ENCODE measurements at regions not wholly inside any gene's neighbourhood (a gene's known extent, or its start where the extent isn't known, plus 50 kb on each side); places are given as distances from the start of the nearest gene placed in this dataset.

DNA sequence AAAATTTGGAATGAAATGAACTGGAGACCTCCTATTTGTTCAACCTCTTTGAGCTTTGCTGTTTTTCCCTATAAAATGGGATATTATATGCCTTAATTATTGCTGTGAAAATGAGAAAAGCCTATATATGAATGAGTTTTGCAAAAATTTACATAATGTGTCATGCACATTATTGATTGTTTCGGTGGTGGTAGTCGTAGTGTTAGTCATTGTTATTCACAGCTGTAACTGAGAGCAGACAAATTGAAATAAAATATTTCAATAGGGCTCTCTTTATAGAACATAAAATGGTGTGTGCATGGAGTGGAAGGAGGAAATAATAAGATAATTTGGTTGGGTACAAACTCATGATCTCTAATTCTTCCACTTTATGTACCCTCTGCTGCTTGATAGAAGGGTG is 153.7 kb upstream of the GADL1 start:
- no peak for DNase-seq (ENCODE audit: low read depth, low spot score)

DNA sequence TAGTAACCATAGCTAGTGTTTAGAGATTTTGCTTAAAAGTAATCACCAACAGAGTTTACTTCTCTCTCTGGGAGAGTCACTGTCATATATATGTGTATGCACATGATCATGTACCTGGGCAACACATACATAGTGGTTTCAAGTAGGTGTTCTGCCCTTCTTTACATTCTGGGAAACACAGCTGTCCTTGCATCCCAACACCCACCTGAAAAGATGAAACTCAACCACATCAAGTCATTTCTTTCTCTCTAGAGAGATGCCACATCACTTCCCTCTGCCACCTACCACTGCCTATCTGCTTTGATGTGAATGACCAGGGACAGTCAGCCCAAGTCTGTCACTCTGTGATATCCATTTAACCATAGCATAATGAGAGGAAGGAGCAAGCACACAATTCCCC is 155.8 kb upstream of the GADL1 start:
- DNase-seq (ENCODE audit: low read depth, low spot score): no peak

- DNase-seq (ENCODE audit: low read depth, low spot score): no peak
Measured at GRCh38 chr3:31051226-31051625, 156.8 kb upstream of the GADL1 start.

GRCh38 chr3:31053299-31053698 is 158.8 kb upstream of the GADL1 start:
- DNase-seq (ENCODE audit: low read depth, low spot score): no peak

DNA sequence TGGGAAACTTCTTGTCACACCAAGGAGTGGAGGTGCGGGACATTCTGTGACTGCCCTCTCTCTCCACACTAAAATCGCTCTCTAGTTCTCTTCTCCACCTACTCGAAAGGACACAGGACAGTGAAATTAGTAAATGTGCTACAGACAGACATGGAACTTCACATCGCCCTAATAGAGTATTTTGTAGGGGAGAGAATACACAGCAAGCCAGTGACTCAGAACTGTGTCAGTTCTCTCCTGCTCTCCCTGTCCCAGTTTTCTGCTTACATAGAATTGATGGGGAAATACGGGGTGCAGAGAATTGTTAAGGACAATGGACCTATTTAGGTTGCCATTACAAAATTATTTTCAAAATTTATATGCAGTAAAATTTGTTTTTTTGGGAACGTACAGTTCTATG is 159.6 kb upstream of the GADL1 start:
- DNase-seq (ENCODE audit: low read depth, low spot score): no peak

- DNase-seq (ENCODE audit: low read depth, low spot score): no peak
Measured at GRCh38 chr3:31055757-31056156, 161.3 kb upstream of the GADL1 start.

DNA sequence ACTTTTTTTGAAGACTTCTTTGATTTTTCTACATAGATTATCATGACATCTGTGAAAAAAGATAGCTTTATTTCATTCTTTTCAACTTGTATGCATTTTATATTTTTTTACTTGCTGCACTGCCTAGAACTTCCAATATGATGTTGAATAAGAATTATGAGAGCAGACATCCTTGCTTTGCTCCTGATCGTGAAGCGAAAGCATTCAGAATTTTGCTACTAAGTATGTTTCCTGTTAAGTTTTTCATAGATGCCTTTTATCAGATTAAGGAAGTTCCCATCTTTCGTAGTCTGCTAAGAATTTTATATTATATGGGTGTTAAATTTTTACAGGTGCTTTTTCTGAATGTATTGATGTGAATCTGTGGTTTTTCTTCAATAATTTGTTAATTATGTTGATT is 163.4 kb upstream of the GADL1 start:
- DNase-seq (ENCODE audit: low read depth, low spot score): no peak

GRCh38 chr3:31064021-31064420 is 169.6 kb upstream of the GADL1 start:
- no peak for DNase-seq (ENCODE audit: low read depth, low spot score)

- DNase-seq (ENCODE audit: low read depth, low spot score): no peak
Measured at GRCh38 chr3:31065765-31066164, 171.3 kb upstream of the GADL1 start.

GRCh38 chr3:31067004-31067403 is 172.5 kb upstream of the GADL1 start:
- no peak for DNase-seq (ENCODE audit: low read depth, low spot score)

DNA sequence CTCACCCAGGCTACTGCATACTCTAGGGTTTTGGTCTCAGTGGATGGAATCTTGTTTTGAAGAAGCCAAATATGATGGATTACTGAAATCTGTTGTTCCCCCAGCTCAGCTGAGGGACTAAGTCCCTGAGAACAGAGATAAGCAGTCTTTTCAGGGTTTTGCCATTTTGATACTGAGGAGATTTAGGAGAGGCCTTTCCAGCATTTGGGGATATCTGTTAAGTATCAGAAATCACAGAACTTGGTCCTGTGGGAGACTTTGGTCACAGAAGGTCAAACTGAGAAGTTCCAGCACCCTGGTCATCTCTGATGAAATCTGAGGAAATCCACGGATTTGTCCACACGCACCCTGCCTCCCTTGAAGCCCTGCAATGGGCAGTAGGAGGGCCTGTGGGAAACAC is 181.0 kb upstream of the GADL1 start:
- DNase-seq (ENCODE audit: low read depth, low spot score): no peak

GRCh38 chr3:31075876-31076275 is 181.4 kb upstream of the GADL1 start:
- DNase-seq (ENCODE audit: low read depth, low spot score): no peak

DNA sequence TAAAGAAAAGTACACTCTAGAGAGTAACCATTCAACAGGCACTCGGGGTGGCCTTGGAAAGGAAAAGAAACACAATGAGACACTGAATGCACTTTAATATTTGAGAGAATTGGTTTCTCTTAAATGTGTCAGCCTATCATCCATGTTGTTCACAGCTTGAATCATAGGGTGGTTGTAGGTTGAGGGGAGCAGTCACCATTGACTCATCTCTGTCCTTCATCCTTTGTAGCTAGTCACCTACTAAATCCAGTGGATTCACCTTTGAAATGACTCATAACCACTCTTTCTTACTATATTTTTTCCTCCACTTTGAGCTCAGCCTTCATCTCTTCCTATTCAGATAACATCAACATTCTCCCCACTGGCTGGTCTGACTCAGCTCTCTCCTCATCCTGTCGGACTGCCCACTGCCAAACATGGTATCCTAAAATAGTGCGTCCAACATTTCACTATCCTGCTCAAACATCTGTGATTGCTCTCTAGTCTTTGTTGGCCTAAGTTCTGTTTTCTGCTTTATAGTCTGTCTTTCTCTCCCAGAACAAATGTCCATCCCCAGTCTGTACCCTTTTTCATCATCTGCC is 182.7 kb upstream of the GADL1 start:
- DNase-seq (ENCODE audit: low read depth, low spot score): no peak

- no peak for DNase-seq (ENCODE audit: low read depth, low spot score)
Measured at GRCh38 chr3:31077826-31078225, 183.4 kb upstream of the GADL1 start.

DNA sequence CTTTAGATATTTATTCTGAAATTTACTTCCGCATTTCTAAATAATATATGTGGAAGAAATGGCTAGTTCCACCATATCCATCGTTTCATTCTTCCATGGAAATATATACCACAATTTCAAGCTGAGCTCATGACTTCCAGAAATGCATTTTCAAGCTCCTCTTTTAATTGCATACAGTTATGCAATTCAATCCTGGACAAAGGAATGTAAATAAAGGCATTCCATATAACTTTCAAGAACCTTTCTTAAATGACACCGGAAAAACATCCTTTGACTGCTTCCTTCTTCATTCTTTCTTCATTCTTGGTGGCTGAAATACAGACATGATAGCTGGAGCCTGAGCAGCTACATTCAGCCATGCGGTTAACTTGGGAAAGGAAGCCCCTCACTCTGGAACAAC is 185.2 kb upstream of the GADL1 start:
- DNase-seq (ENCODE audit: low read depth, low spot score): no peak

DNA sequence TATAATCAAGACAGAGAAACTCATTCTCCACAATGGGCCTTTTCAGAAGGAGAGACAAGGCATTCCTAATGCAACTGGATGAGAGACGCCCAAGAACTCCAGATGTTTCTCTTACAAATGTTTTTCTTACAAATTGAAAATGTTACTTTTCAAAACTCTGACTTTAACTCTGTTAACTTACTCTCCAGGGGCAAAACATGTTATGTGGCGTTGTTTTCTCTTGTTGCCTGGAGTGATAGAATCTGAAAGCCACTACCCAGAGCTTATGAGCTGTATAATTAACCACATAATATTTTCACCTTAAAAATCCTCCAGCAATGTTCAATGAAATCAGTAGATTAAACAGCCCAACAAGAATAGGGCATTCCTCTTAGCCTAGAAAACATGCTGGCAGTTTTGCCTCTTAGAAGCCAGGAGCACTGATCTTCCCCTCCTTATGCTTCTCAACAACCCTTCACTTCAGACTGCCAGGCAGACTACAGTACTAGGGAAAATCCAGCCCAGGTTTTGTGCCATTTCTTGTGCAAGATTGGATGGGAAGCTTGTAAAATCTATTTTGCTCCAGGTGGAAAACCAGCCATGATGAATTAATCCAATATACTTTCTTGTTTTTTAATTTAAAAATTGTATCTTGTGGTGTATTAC is 186.7 kb upstream of the GADL1 start:
- DNase-seq (ENCODE audit: low read depth, low spot score): no peak

GRCh38 chr3:31086148-31086547 is 191.7 kb upstream of the GADL1 start:
- no peak for DNase-seq (ENCODE audit: low read depth, low spot score)

DNA sequence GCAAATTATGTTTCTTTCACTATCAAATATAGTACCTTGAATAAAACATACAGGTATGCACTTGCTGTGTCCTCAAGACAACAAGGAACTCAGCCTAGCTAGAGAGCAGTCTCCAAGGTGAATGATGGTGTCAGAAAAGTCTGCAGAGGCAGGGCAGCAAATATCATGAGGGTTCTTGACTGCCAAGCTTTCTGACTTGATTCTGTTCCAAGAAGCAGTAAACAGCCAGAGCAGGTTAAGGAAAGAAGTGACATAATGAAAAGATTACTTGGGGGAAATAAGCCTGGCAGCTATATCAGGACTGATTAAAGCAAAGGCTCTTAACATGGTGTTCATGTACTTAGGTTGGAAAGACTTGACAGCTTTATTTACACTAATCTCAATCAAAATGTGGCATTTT is 192.2 kb upstream of the GADL1 start:
- DNase-seq (ENCODE audit: low read depth, low spot score): no peak

DNA sequence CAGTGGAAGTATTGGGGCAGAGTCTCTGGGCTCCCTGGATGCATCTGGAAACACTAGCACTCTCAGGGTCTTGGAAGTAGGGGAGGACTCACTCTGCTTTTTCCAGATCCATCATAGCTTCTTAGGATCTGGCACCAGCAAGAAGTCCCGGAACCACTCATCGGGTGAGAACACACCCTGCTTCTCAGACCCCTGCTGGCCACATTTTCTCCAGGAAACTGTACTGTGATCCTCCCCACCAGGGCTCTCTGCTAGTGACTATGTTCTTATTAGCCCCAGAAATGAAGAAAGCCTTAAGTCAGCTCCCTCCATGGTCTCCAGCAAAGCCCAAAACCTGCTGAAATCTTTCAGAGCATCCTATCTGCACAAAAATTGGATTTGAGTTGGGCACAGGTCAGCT is 197.3 kb upstream of the GADL1 start:
- no peak for DNase-seq (ENCODE audit: low read depth, low spot score)

DNA sequence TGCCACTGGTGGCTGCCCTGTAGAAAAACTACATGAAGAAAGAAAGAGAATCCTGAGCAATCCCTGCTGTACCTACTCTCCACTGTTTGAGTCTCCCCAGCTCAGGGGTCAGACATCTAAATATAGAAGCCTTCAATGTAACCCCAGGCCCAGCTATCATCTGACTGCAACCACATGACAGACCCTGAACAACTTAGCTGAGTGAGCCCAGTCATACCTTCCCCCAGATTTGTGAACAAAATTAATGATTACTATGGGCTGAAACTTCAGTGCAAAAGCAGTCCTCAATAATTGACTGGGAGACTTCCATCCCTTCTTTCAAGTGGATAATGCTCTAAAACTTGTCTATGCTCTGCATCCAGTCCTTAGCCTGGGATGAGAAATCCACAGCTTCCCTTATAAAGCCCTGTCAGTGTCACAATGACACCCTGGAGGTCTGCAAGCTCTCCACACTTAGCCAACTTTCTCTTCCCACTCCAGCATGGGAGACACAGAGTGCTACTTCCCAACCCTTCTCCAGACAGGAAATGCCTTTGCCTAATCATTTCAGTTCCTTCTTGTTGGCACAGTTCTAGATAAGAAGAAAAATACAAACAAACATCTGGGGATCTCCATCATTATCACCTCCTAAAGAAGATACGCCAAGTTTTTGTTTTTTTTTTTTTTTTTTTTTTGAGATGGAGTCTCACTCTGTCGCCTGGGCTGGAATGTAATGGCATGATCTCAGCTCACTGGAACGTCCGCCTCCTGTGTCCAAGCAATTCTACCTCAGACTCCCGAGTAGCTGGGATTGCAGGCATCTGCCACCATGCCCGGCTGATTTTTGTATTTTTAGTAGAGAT is 198.5 kb upstream of the GADL1 start:
- DNase-seq (ENCODE audit: low read depth, low spot score): no peak

DNA sequence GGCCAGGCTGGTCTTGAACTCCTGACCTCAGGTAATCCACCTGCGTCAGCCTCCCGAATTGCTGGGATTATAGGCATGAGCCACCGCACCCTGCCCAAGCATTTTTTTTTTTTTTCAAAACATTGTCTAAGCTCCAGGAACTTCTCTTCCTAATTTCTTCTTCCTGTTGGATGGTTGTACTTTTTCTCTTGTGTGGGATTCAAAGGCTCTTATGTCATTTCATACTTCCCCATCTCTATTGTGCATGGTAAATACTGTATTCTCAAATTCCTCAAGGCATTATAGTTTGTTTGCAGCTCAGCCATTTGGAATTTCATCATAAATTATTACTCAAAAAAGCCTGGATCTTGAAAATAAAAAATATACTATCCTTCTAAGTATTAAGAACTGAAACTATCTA is 199.1 kb upstream of the GADL1 start:
- DNase-seq (ENCODE audit: low read depth, low spot score): no peak

DNA sequence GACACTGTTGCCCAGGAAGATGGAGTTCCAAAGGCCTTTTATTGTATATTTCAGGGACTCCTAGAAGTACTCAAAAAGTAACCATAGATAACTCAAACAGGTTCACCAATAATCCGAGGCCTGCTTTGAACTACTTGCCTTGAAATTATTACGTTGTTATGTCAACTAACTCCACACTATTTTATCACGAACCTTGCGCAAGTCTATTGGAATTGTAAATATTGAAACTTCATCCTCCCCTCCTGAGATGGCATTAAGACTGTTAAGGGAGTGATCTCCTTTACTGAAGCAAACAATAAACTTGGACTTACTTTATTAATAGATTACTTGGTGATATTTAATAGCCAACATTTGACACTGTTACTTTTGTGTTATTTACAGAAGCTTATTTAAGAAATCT is 199.6 kb upstream of the GADL1 start:
- no peak for DNase-seq (ENCODE audit: low read depth, low spot score)

DNA sequence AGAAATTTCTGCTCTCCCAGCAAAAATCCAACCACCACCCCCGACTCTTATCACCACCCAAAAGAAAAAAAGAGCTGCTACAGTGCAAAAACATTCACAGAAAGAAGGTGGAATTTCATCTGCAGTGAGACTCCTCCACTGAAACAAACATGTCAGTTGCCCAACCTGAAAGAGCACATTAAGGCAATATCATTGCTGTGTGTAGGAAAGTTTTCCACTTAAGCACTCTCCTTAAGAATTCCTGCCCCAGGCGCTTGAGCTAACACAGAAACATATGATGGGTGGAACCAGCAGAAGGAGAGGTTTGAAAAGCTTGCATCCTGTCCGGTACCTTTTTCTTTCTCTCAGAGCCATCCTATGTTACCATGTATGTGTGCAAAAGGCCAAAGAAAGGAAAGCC is 200.8 kb upstream of the GADL1 start:
- DNase-seq (ENCODE audit: low read depth, low spot score): no peak

Measured in activated naive CD8-positive, alpha-beta T cell treated with anti-CD3 and anti-CD28 coated beads, Interleukin-2, amount 50 U/mL, for 16 hours (primary cell).